NB4 (cell line): ENCODE measurements at regions not wholly inside any gene's neighbourhood (a gene's known extent, or its start where the extent isn't known, plus 50 kb on each side); places are given as distances from the start of the nearest gene placed in this dataset.

Experiments
- DNase-seq: peaks from one replicate; pipeline ENCODE4 v3.0.0; 2010; ENCODE audit warnings: low read depth
- H3K4me3 ChIP-seq: one replicate; pipeline ENCODE4 v1.5.1; 2011; ENCODE audit warnings: mild to moderate bottlenecking, low read depth, low read length, moderate library complexity
- MYC ChIP-seq: IDR thresholded peaks from 2 replicates; pipeline ENCODE4 v1.6.1; 2011; ENCODE audit warnings: low read depth, low read length
- POLR2A ChIP-seq: IDR thresholded peaks from 2 replicates; pipeline ENCODE4 v1.6.1; 2011; ENCODE audit warnings: mild to moderate bottlenecking; ENCODE audit not compliant: insufficient read length; ENCODE audit errors: extremely low read depth
- TF ChIP-seq, protein P1 (sequence below): IDR thresholded peaks from 2 replicates; pipeline ENCODE4 v1.6.1; 2011; ENCODE audit warnings: low read depth, low read length
- TF ChIP-seq, protein P2 (sequence below): IDR thresholded peaks from one replicate; pipeline ENCODE4 v1.5.1; 2012; ENCODE audit warnings: low read depth, low read length

DNA sequence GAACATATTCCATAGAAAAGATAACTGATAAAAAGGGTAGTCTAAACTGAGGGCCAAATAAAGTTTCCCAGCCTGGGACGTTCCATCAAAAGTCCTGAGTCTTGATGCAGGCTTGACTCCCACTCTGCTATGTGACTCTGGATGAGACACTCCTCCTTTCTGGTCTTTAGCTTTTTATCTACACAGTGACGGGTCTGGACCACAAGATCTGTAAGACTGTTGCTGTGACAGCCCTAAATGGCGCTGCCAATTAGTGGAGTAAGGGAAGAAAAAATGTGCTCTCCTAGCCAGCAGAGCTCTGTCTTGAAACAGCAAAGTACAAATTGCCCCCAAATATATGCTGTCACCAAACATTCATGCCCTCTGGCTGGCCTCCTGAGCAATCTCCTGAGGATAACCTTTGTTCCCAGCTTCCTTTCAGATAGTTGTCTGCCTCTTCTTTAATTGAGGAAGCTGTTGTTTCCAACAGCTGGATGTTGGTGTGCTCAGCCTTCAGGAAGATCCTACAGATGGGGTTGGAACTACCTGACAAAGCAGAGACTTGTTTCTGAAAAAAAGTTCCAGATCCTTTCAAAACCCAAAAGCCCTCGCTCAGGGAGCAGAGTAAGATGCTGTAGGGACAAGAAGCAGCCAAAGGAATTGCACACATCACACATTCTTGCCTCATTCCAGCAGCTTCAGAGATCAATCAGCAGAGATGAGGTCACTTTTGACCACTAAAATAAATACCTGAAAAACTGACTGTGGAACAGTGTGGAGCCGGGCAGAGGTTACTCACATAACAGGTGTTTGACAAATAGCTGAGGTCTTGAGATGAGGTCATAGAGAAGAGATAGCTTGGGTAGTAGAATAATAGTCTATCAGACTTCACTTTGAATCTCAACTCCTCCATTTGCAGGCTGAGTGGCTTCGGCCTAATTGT, 383.4 kb upstream of the FGF13 start:
- no peak overlapping the region for H3K4me3 ChIP-seq
- no peak for DNase-seq
- TF ChIP-seq POLR2A (no peak), MYC (no peak)
- TF ChIP-seq, protein P1, sequence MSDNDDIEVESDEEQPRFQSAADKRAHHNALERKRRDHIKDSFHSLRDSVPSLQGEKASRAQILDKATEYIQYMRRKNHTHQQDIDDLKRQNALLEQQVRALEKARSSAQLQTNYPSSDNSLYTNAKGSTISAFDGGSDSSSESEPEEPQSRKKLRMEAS = no peak
- TF ChIP-seq, protein P2, sequence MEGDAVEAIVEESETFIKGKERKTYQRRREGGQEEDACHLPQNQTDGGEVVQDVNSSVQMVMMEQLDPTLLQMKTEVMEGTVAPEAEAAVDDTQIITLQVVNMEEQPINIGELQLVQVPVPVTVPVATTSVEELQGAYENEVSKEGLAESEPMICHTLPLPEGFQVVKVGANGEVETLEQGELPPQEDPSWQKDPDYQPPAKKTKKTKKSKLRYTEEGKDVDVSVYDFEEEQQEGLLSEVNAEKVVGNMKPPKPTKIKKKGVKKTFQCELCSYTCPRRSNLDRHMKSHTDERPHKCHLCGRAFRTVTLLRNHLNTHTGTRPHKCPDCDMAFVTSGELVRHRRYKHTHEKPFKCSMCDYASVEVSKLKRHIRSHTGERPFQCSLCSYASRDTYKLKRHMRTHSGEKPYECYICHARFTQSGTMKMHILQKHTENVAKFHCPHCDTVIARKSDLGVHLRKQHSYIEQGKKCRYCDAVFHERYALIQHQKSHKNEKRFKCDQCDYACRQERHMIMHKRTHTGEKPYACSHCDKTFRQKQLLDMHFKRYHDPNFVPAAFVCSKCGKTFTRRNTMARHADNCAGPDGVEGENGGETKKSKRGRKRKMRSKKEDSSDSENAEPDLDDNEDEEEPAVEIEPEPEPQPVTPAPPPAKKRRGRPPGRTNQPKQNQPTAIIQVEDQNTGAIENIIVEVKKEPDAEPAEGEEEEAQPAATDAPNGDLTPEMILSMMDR = no peak

DNA sequence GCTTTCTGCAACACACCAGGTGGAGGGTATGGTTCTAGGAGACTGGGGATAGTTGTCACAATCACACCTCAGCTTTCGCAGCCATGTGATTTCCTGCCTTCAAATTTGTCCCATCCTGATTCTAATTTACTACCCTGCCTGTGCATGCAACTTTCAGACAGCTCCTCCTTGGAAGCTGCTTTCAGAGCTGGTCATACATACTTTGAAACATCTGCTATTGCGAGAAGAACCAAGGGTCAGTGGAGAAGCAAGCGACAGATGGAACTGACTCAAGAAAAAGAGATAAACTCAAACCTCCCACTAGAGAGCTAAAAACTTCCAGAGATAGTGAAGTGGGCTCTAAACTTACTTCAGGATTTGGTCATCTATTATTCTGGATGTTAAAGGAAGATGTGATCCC, 381.7 kb upstream of the FGF13 start:
- TF ChIP-seq, protein P2 = no peak
- TF ChIP-seq, protein P1 = no peak
- no peak for TF ChIP-seq MYC
- TF ChIP-seq POLR2A = no peak
- no peak overlapping the region for H3K4me3 ChIP-seq
- DNase-seq = no peak

DNA sequence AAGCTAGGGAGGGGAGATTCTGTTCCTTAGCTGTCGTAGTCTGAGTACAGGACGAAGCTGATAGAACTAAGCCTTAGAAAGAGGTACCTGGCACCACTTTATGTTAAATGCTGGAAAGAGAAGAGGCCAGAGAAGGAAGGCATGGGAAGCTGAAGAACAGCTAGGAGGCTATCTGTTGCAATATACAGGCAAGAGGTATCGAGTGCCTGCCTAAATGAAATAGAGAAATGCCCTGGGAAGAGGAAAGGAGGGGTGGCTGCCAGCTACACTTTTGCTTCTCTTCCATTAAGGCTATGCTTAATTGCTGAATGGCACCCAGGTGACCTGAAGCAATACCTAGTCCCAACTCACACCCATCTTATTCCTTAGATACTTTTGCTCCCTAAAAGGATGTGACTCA, 380.4 kb upstream of the FGF13 start:
- H3K4me3 ChIP-seq = no peak overlapping the region
- no peak for DNase-seq
- TF ChIP-seq MYC (no peak), POLR2A (no peak)
- TF ChIP-seq, protein P1 = no peak
- TF ChIP-seq, protein P2 = no peak

DNA sequence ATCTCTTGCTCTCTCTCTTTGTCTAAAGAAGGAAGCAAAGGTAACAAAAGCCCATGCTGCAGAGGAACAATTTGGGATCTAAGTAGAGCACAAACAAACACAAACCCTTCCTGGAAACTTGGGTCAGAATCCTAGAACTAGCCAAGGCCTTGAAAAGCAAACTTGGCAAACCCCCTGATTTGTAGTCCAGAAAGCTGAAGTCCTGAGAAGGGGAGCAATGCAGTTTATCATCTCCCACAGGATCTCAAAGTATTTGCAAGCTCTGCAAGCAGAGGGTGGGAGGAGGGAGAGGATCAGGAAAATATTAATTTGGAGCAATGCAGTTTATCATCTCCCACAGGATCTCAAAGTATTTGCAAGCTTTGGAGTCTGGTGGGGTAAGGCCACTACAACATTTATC, 379.5 kb upstream of the FGF13 start:
- DNase-seq = no peak
- no peak overlapping the region for H3K4me3 ChIP-seq
- TF ChIP-seq MYC (no peak), POLR2A (no peak)
- TF ChIP-seq, protein P2 = no peak
- TF ChIP-seq, protein P1 = no peak

DNA sequence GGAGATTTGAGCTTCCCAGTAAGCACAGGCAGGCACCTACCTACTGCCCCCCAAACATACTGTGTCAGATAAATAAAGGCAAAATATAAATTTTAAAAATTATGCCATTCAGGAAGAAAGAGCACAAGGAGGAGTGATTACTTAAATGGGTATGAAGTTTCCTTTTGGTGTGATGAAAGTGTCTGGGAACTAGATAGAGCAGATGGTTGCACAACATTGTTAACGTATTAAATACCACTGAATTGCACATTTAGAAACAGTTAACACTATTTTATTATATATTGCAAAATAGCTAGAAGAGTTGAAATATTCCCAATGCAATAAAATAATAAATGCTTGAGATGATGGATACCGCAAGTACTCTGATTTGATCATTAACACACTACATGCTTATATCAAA, 374.7 kb upstream of the FGF13 start:
- no peak overlapping the region for H3K4me3 ChIP-seq
- DNase-seq = no peak
- TF ChIP-seq MYC = no peak
- TF ChIP-seq, protein P1 = no peak
- TF ChIP-seq, protein P2 = no peak
- TF ChIP-seq POLR2A = no peak
